ENCODE measurements at regions not wholly inside any gene's neighbourhood (a gene's known extent, or its start where the extent isn't known, plus 50 kb on each side); places are given as distances from the start of the nearest gene placed in this dataset.

- no peak for TF ChIP-seq CTCF (IDR thresholded peaks at IDR 0.05; ENCODE audit: low read depth, low read length)
- CTCF ChIA-PET, result interaction anchor here (0.6 to 1.0 kb wide), 6 partner anchors 8 to 240 kb away, joined by 3 to 4 read pairs (median 3); no protein-coding TSS in a partner anchor
- peak; percentile 7 for DNase-seq (ENCODE audit: low read depth, low spot score)
- Histone ChIP-seq H3K27me3 (ENCODE audit: control insufficient read depth, insufficient read depth, low read length) (no peaks in the 10 kb centered on the region), H3K9me3 (ENCODE audit: control insufficient read depth, insufficient read depth, low read length) (no peaks in the 10 kb centered on the region), H3K4me3 (ENCODE audit: low read depth, low read length) (no peak overlapping the region), H3K27ac (ENCODE audit: low read depth, low read length) (no peak overlapping the region)
- POLR2A ChIA-PET, result interaction anchor here (0.5 to 1.2 kb wide), 6 partner anchors 20 to 190 kb away, joined by 3 read pairs; partner anchors contain the start of gene GLS
Measured at GRCh38 chr2:190812506-190813294, 67.9 kb upstream of the GLS start.

GRCh38 chr2:190815226-190815625 is 65.4 kb upstream of the GLS start:
- POLR2A ChIA-PET, result no interaction called here
- Histone ChIP-seq H3K27me3 (ENCODE audit: control insufficient read depth, insufficient read depth, low read length) (no peaks in the 10 kb centered on the region), H3K9me3 (ENCODE audit: control insufficient read depth, insufficient read depth, low read length) (no peaks in the 10 kb centered on the region), H3K27ac (ENCODE audit: low read depth, low read length) (no peak overlapping the region), H3K4me3 (ENCODE audit: low read depth, low read length) (no peak overlapping the region)
- no peak for TF ChIP-seq CTCF (IDR thresholded peaks at IDR 0.05; ENCODE audit: low read depth, low read length)
- no peak for DNase-seq (ENCODE audit: low read depth, low spot score)
- CTCF ChIA-PET, result interaction anchor here (1.7 kb wide), 1 partner anchor 11 kb away, joined by 7 read pairs; no protein-coding TSS in a partner anchor

DNA sequence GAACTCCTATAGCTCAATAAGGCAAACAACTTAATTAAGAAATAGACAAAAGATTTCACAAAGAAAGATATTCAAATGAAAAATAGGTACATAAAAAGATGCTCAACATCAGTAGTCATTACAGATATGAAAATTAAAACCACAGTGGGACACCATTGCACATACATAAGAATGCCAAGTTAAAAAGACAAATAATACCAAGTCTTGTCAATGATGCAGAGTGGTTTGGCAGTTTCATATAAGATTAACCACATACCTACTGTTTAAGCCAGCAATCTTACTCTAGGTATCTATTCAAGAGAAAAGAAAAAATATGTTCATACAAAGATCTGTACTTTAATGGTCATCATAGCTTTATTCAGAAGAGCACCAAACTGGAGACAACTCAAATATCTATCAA is 63.5 kb upstream of the GLS start:
- H3K9me3 ChIP-seq (ENCODE audit: control insufficient read depth, insufficient read depth, low read length), result no peaks in the 10 kb centered on the region
- no peak for TF ChIP-seq CTCF (IDR thresholded peaks at IDR 0.05; ENCODE audit: low read depth, low read length)
- ChIA-PET POLR2A (no interaction called here), CTCF (interaction anchor here (0.9 kb wide), 1 partner anchor 33 kb away, joined by 3 read pairs; no protein-coding TSS in a partner anchor)
- H3K4me3 ChIP-seq (ENCODE audit: low read depth, low read length), result no peak overlapping the region
- no peak overlapping the region for H3K27ac ChIP-seq (ENCODE audit: low read depth, low read length)
- H3K27me3 ChIP-seq (ENCODE audit: control insufficient read depth, insufficient read depth, low read length), result no peaks in the 10 kb centered on the region
- DNase-seq (ENCODE audit: low read depth, low spot score), result no peak

- TF ChIP-seq CTCF (IDR thresholded peaks at IDR 0.05; ENCODE audit: low read depth, low read length), result no peak
- Histone ChIP-seq H3K4me3 (ENCODE audit: low read depth, low read length) (no peak overlapping the region), H3K27me3 (ENCODE audit: control insufficient read depth, insufficient read depth, low read length) (no peaks in the 10 kb centered on the region), H3K9me3 (ENCODE audit: control insufficient read depth, insufficient read depth, low read length) (no peaks in the 10 kb centered on the region), H3K27ac (ENCODE audit: low read depth, low read length) (no peak overlapping the region)
- ChIA-PET CTCF (interaction anchor here (0.6 to 1.5 kb wide), 2 partner anchors 31 to 78 kb away, joined by 5 to 9 read pairs; no protein-coding TSS in a partner anchor), POLR2A (interaction anchor here (0.7 to 1.5 kb wide), 4 partner anchors 16 to 60 kb away, joined by 3 to 7 read pairs (median 4); partner anchors contain the start of gene GLS)
- peak; percentile 43 for DNase-seq (ENCODE audit: low read depth, low spot score)
Measured at GRCh38 chr2:190819840-190820301, 60.8 kb upstream of the GLS start.

- Histone ChIP-seq H3K27me3 (ENCODE audit: control insufficient read depth, insufficient read depth, low read length) (no peaks in the 10 kb centered on the region), H3K4me3 (ENCODE audit: low read depth, low read length) (no peak overlapping the region), H3K27ac (ENCODE audit: low read depth, low read length) (no peak overlapping the region), H3K9me3 (ENCODE audit: control insufficient read depth, insufficient read depth, low read length) (no peaks in the 10 kb centered on the region)
- ChIA-PET POLR2A (interaction anchor here (0.7 to 1.5 kb wide), 4 partner anchors 16 to 60 kb away, joined by 3 to 7 read pairs (median 4); partner anchors contain the start of gene GLS), CTCF (interaction anchor here (0.6 to 1.5 kb wide), 2 partner anchors 30 to 77 kb away, joined by 5 to 9 read pairs; no protein-coding TSS in a partner anchor)
- DNase-seq (ENCODE audit: low read depth, low spot score), result no peak
- no peak for TF ChIP-seq CTCF (IDR thresholded peaks at IDR 0.05; ENCODE audit: low read depth, low read length)
Measured at GRCh38 chr2:190820416-190820815, 60.2 kb upstream of the GLS start.

Data from AG04450 (cell line).